T1000 (cell line): ENCODE measurements at regions not wholly inside any gene's neighbourhood (a gene's known extent, or its start where the extent isn't known, plus 50 kb on each side); places are given as distances from the start of the nearest gene placed in this dataset.

ENCODE experiments used
- DNase-seq: peaks from one replicate; lab custom pipeline; 2025; ENCODE audit warnings: mixed read lengths; lab: John Stamatoyannopoulos, UW

DNA sequence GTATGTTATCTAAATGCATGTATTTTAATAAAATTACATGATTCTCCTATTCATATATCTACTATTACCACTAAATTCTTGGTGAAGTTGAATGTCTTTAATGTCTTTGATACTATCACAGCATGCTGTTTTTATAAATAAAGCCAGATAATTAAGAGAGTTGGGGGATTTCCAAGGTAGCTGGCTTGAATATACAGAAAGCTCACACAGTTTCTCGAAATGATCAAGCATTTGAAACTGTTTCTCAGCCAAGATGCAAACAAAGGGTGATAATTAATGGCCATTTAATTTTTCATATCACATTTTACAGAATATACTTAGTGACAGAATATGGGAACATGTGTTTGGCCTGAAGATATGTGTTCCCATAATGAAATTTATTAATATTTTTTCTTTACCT lies 145.6 kb upstream of the CDH12 start:
- no peak for DNase-seq

DNA sequence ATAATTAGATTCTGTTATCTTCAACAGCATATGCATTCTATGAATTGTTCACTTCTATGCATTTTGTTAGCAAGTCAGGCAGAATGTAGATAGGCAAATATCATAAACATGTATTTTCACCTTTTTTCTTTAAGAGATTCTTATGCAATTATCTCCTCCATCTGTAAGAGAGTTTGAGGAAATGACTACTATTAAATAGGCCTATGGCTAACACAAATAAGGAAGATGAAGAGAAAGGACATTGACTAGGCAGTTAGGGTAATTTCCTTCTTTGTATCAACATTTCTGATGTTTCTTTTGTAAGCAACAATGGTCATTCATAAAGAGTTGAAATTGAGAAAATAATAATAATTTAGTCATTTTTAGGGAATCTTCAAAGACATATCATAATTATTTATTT lies 145.2 kb upstream of the CDH12 start:
- DNase-seq: no peak

DNA sequence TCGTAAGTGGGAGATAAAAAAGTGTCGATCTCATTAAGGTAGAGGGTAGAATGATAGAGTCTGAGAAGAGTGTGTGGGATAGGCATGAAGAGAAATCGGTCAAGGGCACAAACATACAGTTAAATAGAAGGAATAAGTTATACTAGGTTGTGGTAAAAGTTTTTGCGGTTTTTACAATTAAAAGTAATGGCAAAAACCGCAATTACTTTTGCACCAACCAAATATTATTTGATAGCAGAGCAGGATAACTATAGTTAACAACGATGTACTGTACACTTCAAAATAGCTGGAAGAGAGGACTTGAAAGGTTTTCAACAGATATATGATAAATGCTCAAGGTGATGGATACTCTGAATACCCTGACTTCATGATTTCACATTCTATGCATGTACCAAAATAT lies 135.8 kb upstream of the CDH12 start:
- DNase-seq: no peak

DNA sequence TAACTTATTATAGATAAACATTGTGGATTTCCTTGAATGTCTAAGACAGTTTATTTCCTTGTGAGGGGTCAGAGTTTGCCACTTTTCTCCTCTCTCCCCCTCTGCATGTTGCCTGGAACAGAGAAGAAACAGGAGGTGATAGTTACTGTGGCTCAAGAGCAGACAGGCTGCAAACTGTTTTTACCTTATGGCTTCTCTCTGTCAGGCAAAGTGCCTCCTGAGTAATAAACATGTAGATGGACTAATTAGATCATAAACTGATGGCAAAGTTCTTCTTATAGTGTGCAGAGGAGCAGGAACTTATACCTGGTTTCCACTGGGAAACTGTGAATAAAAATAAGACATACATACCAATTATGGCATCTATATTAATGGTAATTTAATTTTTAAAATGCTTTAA lies 133.1 kb upstream of the CDH12 start:
- DNase-seq: no peak

DNA sequence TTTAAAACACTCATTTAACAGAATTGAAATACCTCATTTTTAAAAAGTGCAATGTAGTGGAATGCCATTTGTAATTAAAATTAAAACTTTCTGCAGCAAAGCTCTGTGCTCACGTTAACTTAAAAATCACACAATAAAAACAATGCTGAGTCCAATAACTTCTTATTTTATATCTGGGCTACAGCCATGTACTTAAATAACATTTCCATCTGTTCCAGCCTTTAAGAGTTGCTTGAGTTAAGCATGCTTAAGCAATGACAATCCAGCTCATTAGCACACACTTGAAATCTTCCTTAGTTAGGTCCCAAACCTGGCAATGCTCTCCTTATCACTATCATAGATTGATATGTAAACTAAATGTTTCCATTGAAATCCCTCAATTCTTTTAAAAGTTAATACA lies 132.3 kb upstream of the CDH12 start:
- DNase-seq: no peak

DNA sequence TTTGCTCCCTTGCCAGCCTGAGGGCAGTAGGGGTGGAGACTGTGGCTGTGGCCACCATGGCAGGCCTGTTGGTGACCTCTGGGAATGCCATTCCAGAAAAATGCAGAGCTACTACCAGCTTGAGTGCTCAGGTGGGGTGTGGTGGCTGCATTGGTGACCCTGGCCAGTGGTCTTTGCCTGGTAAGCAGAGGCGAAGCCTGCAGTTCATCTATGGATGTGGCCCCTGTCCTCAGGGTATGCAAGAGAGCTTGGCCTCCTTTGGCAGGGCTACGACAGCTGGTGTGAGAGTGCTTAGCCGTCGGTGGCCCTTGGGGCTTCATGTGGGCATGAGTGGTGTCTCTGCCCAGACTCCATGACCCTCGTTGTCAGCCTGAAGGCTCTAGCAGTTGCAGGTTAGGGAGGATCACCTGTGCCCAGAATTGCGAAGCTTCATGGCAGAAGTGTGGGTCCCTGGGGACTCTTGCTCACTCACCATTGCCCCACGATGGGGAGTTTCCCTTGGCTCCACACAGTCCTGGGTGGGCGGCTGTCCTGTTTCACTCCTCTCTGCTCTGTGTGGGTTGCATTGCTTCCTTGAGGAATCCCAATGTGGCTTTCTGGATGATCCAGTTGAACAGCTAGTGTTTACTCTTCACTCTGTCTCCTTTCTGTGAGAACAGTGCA lies 117.9 kb upstream of the CDH12 start:
- DNase-seq: no peak

DNA sequence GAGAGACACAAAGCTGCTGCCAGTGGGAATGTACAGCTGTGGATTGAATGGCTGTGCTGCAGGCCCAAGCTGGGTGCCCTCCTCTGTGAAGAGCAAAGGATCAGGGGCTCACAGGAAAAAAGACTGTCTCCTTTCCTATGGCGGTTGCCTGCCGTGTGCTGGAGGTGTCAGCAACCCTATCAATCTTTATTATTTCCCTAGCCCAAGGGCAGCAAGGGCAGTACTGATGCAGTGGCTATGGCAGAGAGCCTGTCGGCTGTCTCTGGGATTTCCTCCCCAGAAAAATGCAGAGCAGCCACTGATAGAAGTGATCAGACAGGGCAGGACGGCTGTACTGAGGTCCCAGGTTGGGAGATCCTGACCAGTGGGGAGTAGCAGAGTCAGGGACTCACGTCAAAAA lies 117.3 kb upstream of the CDH12 start:
- DNase-seq: no peak

DNA sequence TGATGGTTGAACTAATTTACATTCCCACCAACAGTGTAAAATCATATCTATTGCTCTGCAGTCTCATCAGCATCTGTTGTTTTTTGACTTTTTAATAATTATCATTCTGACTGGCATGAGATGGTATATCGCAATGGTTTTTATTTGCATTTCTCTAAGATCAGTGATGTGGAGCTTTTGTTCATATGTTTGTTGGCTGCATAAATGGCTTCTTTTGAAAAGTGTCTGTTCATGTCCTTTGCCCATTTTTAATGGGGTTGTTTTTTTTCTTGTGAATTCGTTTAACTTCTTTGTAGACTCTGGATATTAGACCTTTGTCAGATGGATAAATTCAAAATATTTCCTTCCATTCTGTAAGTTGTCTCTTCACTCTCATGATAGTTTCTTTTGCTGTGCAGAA lies 115.2 kb upstream of the CDH12 start:
- no peak for DNase-seq

DNA sequence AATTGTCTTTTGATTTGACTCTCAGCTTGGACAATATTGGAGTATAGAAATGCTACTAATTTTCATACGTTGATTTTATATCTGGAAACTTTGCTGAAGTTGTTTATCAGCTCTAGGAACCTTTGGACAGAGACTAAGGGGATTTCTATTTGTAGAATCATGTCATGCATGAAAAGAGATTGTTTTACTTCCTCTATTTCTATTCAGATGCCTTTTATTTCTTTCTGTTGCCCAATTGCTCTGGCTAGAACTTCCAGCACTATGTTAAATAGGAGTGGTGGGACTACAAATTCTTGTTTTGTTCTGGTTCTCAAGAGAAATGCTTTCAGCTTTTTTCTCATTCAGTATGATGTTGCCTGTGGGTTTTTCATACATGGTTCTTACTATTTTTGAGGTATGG lies 112.8 kb upstream of the CDH12 start:
- no peak for DNase-seq

DNA sequence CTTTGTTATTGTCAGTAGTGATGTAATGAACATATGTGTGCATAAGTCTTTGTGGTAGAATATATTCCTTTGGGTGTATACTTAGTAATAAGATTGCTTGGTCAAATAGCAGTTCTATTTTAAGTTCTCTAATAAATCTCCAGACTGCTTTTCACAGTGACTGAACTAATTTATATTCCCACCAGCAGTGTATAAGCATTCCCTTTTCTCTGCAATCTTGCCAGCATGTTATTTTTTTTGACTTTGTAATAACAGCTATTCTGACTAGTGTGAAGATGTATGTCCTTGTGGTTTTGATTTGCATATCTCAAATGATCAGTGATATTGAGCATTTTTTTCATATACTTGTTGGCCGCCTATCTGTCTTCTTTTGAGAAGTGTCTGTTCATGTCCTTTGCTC lies 111.5 kb upstream of the CDH12 start:
- DNase-seq: no peak

DNA sequence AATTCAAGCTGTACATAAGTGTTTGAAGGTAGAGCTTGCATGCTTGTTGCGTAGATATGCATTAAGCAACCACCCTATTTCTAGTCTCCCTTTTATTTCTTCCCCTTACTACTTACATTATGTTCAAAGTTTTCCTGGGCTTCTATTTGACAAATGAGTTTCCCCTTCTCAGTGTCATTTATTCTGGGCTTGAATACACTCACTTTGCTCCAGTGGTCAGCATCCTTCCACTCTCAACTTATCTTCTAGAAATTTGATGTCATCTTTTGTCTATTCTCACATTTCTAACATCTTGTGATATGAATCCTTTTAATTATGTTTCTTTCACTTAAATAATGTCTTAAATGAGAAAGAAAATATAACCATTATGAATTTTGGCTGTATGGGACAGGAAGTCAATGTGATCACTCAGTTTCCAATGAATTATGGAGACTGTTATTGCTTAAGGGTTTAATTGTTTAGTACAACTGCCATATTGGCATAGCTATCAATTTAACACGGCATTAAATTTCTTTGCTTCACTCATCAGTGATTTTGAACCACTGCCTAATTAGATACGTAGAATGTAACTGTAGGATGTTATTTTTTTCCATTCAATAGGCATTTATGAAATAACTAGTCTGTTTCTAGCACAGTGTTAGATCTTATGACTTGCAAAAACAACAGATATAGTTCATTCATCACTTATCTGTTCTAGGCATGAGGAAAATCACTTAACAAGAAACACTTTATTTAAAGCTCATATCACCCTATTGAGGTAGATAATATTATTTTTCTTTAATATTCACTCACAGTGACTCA lies 105.5 kb upstream of the CDH12 start:
- DNase-seq: no peak

DNA sequence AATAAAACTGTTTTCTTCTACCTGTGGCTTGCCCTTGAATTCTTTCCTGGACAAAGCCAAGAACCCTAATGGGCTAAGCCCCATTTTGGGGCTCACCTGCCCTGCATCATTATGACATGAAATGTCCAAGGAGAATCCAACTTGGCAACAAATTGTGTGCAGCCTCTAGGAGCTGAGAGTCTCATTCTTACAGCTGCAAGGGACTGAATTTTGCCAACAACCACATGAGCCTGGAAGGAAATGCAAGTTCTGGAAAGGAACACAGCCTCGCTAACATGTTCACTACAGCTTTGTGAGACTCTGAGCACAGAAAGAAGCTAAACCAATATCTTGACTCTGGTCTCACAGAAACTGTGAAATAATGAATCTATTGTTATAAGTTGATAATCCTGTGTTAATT lies 94.8 kb upstream of the CDH12 start:
- no peak for DNase-seq

DNA sequence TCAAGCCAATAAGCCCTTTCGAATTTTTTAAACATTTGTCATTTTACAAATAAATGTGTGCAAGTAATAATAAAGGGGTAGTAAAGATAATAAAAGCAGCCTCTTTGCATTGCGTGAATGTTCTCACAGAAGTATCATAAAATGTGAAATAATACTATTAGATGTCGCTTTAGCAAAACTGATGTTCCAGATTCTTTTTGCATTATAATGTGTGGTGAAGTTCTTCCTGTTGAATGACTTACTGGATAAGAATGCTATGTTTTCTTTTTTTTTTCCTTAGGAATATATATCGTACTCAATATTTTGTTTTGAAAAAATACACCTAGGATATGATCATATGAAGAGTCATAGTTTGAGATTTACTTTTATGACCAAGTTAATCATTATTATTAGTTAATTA lies 85.2 kb upstream of the CDH12 start:
- no peak for DNase-seq

DNA sequence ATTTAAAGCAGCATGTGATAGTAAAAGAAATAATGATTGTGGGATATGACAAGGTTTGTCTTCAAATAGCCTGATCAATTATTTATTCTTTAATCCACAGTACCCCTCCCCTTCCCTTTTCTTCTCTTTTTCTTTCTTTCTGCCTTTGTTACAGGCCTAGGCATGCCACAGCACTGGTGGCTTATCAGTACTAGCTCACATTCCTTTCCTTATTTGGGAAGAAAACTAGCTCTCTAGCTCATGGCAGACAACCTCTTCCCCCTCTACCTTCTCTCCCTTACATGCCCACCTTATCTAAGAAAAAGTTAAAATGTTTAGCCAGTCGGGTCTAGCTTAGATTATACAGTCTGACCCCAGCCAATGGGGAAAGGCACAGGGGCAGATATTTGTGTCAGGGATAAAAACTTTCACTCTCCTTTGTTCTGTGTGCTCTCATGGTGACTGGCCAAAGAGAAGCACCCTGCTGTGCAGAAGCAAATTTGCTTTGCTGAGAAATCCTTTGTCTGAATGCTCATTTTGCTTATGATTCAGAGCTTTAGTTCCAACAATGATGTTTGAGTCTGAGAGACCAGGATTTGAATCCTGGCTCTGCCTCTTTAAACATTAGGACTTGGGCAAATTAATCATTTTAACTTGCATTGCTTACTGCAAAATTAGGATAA lies 75.8 kb upstream of the CDH12 start:
- no peak for DNase-seq

DNA sequence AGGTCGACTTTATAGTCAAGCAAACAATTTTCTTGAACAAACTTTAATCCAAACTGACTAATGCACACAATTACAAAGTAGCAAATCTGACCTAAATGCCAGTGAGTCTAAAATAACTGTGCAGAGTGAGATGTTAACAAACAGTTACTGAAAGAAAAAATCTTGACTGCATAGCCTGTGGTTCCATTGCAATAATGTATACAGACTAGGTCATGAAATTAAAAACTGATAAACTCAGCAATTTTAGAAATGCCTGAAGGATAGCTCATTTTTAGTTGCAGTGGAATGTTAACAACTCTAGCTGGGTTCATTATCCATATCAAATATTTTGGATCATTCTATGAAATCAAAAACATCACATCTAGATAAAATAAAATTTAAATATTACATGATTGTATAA lies 73.4 kb upstream of the CDH12 start:
- DNase-seq: no peak

DNA sequence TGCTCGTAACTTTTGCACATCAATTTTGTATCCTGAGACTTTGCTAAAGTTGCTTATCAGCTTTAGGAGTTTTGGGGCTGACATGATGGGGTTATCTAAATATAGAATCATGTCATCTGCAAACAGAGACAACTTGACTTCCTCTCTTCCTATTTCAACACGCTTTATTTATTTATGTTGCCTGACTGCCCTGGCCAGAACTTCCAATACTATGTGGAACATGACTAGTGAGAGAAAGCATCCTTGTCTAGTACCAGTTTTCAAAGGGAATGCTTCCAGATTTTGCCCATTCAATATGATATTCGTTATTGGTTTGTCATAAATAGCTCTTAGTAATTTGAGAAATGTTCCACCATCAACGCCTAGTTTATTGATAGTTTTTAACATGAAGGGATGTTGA lies 65.4 kb upstream of the CDH12 start:
- DNase-seq: no peak

DNA sequence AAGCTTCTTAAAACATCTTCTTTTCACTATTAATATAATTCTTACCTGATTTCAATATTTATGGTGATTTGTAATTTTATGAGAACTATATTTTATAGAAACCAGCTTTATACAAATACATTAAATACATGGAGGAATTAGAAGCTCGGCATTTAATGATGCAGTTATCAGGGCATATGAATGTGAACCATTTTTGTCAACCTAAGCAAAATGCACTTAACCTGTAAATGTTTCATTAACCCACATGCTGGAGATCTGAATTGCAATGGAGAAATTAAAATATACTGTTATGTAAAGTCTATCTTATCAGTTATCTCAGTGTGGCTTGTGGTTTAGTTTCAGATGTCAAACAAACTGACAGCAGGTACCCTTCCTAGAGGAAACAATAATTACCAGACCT lies 63.2 kb upstream of the CDH12 start:
- DNase-seq: no peak

DNA sequence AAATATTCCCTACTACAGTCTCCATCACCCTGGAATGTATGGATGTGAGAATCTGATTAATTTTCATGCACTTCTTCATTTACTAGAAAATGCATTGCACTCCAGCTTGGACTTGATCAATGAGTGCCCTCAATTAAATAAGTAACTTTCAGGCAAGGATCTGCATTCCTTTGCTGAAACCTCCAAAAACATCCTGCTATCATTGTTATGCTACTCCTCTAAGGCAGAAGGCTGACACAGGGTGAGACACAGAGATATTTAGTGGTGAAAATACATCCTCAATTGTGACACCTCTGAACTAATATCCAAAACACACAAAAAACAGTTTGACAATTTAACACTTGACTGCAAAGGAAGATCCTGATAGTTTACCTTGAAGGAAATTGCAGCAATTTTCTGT lies 57.9 kb upstream of the CDH12 start:
- no peak for DNase-seq

DNA sequence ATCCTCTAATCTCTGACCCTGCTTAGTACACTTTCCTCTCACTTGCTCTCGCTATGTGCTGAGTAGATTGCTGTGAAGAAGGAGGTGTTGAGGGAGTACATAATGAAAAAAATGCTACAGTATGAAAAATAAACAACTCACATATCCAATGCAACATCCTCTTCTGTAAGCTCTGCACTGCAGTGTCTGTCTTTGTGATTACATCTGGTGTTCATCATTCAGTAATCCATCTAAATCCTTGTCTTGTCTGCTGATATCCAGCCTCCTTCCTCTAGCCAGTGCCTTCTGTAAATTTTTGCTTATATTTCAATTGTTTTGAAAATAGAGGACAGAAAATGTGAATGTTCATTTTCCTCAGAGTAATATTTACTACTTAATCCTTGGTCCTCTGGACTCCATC lies 57.4 kb upstream of the CDH12 start:
- DNase-seq: no peak

DNA sequence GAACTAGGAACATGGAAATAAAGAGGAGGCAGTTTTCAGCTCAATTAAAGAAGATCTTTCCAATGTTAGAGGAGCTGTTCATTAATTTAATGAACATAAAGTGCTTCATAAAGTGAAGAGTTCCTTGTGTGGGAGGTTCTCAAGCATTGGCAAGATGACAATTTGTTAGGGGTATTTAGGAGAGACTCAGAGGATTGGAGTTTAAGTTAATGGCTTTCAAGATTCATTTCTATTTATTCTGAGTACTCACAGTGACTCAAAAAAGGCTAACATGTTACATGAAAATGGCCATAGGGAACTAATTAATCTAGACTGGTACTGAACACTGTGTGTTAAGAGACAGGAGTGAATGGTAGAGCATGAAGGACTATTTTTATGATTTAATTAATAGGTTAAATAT lies 55.4 kb upstream of the CDH12 start:
- DNase-seq: no peak

DNA sequence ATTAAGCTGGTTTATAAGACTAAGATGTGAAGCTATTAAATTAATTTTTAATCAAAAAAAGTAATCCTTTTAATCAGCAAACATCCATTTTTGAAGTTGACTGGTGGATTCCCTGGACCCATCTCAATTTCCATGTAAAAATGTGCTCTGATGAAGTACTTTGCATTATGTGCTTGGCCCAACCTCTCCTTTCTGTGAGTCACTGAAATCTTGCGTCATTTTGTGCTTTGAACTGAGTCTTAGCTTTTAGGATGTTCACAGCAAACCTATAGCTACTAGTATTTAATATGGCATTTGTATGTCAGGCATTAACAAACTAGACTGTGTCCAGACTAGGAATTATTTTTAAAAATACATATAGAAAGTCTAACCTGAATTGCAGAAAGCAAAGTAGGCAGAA lies 55.0 kb upstream of the CDH12 start:
- DNase-seq: no peak
